Brain microvascular endothelial cell (primary cell): ENCODE measurements at regions not wholly inside any gene's neighbourhood (a gene's known extent, or its start where the extent isn't known, plus 50 kb on each side); places are given as distances from the start of the nearest gene placed in this dataset.

Source experiments
- DNase-seq: peaks from one replicate; pipeline ENCODE4 v3.0.0-alpha.2; 2020
- H3K27ac ChIP-seq: fragments of 250-450 bp; sonication (Bioruptor Pico); 2 replicates; pipeline ENCODE4 v1.5.1; 2020; ENCODE audit warnings: mild to moderate bottlenecking, moderate library complexity
- H3K27me3 ChIP-seq: fragments of 250-450 bp; sonication (Bioruptor Pico); replicated peaks from 2 replicates; pipeline ENCODE4 v1.5.1; 2020; ENCODE audit warnings: mild to moderate bottlenecking
- H3K36me3 ChIP-seq: fragments of 250-450 bp; sonication (Bioruptor Pico); replicated peaks from 2 replicates; pipeline ENCODE4 v1.5.1; 2020; ENCODE audit warnings: mild to moderate bottlenecking
- H3K4me3 ChIP-seq: 2 replicates; pipeline ENCODE4 v1.5.1; 2011; ENCODE audit warnings: low read depth, mild to moderate bottlenecking, control low read depth, low read length, moderate library complexity
- CTCF ChIP-seq: IDR thresholded peaks from 2 replicates; pipeline ENCODE4 v1.5.1; 2011; ENCODE audit warnings: low read depth, mild to moderate bottlenecking, moderate library complexity, low read length, control low read depth, inconsistent platforms; ENCODE audit errors: missing control alignments
- in situ Hi-C: cut with HindIII; loops from 2 replicates; pipeline ENCODE4 v1.10.0; 2017; ENCODE audit warnings: low sequenced_read_pairs, low pct_ligation_motif_present

- in situ Hi-C loops = loop anchor here (25.0 kb wide), 1 partner anchor 368 kb away; no protein-coding TSS in a partner anchor
- no peak overlapping the region for H3K27ac ChIP-seq
- no peak overlapping the region for H3K4me3 ChIP-seq
- no peaks in the 10 kb centered on the region for H3K27me3 ChIP-seq
- TF ChIP-seq CTCF = no peak
- DNase-seq = no peak
- peaks cover 36% of the 10 kb centered on the region for H3K36me3 ChIP-seq
Observed at GRCh38 chr12:124394462-124395128, 99.7 kb downstream of the RFLNA start.

GRCh38 chr12:124393831-124394230 lies 98.9 kb downstream of the RFLNA start:
- Histone ChIP-seq H3K27ac (no peak overlapping the region), H3K4me3 (no peak overlapping the region), H3K27me3 (no peaks in the 10 kb centered on the region), H3K36me3 (peaks cover 30% of the 10 kb centered on the region)
- in situ Hi-C loops = loop anchor here (25.0 kb wide), 1 partner anchor 368 kb away; no protein-coding TSS in a partner anchor
- DNase-seq = no peak
- TF ChIP-seq CTCF = no peak

GRCh38 chr12:124393414-124393790 lies 98.5 kb downstream of the RFLNA start:
- TF ChIP-seq CTCF = no peak
- in situ Hi-C loops = loop anchor here (25.0 kb wide), 1 partner anchor 369 kb away; no protein-coding TSS in a partner anchor
- DNase-seq = no peak
- no peaks in the 10 kb centered on the region for H3K27me3 ChIP-seq
- peaks cover 26% of the 10 kb centered on the region for H3K36me3 ChIP-seq
- no peak overlapping the region for H3K4me3 ChIP-seq
- H3K27ac ChIP-seq = peak overlapping the region; percentile 78

- in situ Hi-C loops = loop anchor here (25.0 kb wide), 1 partner anchor 369 kb away; no protein-coding TSS in a partner anchor
- peak; percentile 35 for DNase-seq
- Histone ChIP-seq H3K36me3 (peaks cover 20% of the 10 kb centered on the region), H3K27me3 (no peaks in the 10 kb centered on the region), H3K4me3 (no peak overlapping the region), H3K27ac (peak overlapping the region; percentile 78)
- no peak for TF ChIP-seq CTCF
Observed at GRCh38 chr12:124392667-124393413, 97.9 kb downstream of the RFLNA start.

GRCh38 chr12:124392271-124392666 lies 97.4 kb downstream of the RFLNA start:
- peak; percentile 79 for DNase-seq
- Histone ChIP-seq H3K36me3 (peaks cover 14% of the 10 kb centered on the region), H3K4me3 (no peak overlapping the region), H3K27me3 (no peaks in the 10 kb centered on the region), H3K27ac (peak overlapping the region; percentile 78)
- in situ Hi-C loops = loop anchor here (25.0 kb wide), 1 partner anchor 370 kb away; no protein-coding TSS in a partner anchor
- peak; percentile 57 for TF ChIP-seq CTCF
